ENCODE measurements at regions not wholly inside any gene's neighbourhood (a gene's known extent, or its start where the extent isn't known, plus 50 kb on each side); places are given as distances from the start of the nearest gene placed in this dataset.

DNA sequence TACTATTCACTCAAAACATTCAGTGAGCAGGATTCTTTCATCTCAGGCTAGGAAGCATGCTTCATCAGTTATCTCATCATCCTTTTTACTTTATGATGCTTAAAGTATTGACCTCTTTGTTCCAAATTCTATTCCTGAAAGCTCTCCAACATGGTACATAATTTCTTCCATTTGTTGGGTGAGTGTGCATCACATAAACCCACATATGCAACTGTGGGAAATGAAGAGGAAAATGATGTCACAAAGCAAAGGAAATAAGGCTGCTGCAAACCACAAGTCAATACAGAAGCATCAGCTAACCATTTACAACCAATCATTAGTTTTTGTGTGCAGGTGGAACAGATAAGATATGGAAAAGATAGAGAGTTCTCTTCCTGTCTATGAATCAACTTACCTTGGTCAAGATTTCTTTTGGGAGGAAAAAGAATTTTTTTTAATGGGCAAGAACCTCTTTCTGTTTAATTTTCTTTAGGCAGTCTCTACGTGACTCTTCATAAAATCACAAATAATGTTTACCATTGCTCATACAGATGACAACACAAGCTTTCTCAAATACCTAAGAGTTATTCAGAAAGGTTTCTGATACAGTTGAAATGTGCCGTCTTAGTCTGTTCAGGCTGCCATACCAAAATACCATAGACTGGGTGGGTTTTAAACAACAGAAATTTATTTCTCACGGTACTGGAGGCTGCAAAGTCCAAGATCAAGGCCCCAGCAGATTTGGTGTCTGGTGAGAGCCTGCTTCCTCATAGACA is 259.9 kb downstream of the ADGRG6 start:
- DNase-seq (ENCODE audit: low read depth, low spot score): no peak

DNA sequence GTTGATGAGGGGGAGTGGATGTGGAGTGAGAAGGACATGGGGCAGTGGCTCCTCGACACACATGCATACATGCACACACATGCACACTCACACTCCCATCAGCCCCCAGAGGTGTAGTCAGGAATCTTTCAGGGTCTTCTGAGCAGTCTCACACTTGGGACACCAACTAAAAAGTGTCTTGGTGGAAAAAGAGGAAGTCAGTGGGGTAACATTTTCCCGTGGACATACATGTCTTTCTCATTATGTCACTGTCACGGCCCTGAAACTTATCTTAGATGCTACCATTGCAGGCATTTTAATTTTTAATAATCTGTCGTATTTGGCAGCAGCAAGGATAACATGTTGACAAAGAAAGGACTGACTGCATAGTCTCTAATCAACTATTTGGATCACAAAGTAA is 261.1 kb downstream of the ADGRG6 start:
- DNase-seq (ENCODE audit: low read depth, low spot score): no peak

DNA sequence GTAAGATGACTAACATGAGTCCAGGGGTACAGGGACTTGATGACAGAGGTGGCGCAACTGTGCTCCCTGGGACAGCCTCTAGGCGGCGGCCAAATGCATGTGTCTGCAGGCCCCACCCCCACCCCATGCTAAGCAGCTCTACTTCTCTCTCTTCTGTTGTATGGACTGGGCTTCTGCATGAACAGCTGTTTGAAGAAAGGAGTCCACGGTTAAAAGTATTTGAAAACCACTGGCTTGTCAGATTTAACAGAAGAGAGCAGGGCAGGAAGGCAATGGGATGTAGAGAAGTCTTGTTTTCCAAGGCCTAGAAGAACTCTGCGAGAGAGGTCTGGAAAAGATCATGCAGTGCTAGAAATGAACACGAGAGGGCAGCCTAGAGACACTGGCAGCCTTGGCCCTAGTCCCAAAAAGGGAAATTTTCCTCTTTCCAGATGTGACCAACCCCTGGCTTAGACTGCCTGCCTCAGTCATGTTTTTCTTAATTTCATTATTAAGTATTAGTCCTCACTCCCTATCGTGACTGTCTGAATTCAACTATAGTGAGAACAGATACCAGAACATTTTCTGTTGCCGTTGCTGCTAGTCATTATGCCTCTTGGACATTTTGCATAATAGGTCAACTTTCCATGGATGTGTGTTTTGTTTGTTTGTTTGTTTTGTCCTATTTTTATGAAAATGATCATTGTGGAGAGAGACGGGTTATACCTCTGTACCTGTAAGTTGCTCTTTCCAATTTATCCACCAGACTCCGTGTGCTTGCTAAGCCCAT is 265.0 kb downstream of the ADGRG6 start:
- DNase-seq (ENCODE audit: low read depth, low spot score): peak; percentile 34

DNA sequence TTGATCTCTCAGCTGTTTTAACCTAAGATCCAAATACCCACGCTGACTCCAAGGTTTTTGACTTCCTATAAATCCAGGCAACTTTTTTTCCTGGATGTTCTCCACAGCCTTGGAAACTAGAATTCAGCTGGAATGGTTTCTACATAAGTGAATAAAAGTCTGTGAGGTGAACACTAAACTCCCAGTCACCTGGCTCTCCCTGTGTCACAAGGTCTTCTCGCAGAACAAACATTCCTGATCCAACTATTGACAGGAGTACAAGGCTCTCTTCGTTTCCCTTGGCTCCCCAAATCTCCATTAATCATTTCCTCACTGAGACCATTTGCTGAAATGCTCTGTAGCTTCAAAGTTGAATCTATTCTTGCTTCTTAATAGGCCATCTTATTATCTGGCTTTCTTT is 265.7 kb downstream of the ADGRG6 start:
- DNase-seq (ENCODE audit: low read depth, low spot score): no peak

DNA sequence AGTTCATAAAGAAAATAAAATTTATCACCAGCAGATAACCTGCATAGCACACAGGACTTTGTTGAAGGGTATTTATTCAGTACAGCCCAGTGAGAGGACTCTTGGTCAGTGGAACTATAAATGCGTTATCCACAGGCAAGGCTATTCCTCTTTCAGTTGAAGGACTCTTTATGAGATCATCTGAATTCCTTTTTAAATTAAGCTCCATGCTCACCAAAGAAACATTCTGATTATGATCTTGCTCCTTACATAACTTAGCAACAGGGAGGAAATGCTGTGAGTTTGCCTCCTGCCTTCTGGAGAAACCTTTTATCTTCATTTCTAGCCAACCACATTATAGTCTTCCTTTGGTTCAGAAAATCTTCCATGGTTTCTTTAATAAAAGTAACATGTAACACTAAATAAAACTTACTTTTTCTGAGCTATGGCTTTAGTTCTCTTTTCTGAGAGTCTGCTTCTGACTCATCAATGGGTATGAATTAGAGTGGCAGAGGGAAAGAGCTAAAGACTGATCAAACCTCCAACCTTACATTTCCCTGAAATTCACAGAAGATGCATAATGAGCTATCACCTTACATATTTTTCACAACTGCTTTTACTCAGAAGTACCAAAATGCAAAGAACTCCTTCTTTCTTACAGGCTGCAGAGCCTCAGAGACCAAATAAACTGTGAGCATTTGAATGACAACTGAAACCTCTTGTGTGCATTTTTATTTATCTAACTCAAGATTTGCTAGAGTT is 267.2 kb downstream of the ADGRG6 start:
- DNase-seq (ENCODE audit: low read depth, low spot score): no peak

DNA sequence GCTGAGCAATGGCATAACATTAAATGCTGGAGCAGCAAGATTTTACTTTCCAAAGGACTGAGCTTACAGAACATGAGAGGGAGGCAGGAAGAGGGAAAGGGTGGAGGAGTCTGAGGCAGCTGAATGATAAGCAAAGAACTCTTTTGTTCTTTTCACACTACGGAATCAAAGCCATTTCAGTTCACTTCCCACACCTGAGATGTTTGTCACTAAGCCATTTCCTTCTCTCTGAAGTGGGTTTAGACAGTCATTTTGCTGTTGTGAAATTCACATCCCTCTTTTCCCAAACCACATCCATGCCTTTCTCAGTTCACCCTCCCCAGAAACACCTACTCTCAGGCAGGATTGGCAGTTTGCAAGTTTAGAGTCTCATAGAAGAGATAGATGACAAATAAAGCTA is 267.9 kb downstream of the ADGRG6 start:
- no peak for DNase-seq (ENCODE audit: low read depth, low spot score)

DNA sequence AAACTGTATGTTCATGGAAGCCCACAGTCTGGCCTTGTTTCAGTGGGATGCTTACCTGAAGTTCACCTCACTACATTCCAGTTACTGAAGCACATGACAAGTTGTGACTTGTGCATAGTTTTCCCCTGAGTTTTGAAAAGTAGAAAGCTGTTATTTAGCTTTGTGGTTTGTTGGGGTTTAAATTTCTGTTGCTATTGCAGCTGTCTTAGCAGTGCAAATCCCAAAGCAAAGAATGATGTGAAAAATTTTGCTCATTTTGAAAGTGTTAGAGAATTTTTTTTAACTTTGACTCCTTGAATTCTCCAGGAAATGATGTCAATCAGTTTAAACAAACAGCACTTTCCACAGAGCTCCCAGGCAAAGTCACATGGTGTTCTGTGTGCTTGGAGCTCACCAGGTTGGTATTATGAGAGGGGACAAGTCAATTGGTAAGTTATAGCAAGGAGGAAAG is 268.4 kb downstream of the ADGRG6 start:
- no peak for DNase-seq (ENCODE audit: low read depth, low spot score)

DNA sequence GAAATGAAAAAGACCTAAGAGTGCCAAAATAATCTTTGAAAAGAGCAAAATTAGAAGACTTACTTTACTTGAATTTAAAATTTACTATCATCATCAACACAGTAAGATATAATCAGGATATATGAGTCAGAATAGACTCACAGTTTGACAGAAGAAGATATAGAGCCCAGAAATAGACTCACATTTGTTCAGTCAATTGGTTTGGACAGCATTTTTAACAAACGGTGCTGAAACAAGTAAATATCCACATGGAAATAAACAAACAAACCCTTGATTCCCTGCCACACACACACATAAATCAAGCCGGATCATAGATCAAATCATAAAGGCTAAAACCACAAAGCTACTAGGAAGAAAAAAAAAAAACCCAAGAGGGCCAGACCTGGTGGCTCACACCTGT is 291.1 kb downstream of the ADGRG6 start:
- no peak for DNase-seq (ENCODE audit: low read depth, low spot score)

DNA sequence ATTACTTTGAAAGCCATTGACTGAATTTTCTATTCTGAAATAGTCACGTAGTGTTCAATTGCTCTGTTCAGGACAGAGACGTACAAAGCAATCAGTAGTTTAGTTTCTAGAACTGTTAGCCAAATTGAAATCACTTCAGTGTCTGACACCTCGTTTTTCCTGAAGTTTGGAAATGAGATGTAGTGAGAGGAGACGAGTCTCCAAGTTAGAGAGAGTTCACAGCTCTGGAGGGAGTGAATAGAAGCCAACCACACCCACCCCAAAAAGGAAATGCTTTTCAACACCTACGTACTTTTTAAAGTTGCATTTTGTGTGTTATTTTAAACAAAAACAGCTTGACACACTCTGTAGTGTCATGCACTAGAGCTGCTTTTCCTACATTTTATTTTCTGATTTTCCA is 296.0 kb downstream of the ADGRG6 start:
- DNase-seq (ENCODE audit: low read depth, low spot score): no peak

DNA sequence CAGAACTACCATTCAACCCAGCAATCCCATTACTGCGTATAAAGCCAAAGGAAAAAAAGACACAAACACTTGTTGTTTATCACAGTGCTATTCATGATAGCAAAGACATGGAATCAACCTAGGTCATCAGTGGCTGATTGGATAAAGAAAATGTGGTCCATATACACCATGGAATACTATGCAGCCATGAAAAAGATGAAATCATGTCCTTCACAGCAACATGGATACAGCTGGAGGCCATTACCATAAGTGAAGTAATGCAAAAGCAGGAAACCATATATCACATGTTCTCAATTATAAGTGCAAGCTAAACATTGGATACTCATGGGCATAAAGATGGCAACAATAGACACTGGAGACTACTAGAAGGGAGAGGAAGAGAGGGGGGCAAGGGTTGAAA is 299.6 kb downstream of the ADGRG6 start:
- no peak for DNase-seq (ENCODE audit: low read depth, low spot score)

DNA sequence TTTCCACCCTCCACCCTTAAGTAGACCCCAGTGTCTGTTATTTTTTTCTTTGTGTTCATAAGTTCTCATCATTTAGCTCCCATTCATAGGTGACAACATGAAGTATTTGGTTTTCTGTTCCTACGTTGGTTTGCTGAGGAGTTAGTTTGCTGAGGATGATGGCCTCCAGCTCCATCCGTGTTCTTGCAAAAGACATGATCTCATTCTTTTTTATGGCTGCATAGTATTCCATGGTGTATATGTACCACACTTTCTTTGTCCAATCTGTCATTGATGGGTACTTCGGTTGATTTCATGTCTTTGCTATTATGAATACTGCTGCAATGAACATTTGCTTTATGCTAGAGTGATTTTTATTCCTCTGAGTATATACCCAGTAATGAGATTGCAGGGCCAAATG is 301.2 kb downstream of the ADGRG6 start:
- DNase-seq (ENCODE audit: low read depth, low spot score): no peak

DNA sequence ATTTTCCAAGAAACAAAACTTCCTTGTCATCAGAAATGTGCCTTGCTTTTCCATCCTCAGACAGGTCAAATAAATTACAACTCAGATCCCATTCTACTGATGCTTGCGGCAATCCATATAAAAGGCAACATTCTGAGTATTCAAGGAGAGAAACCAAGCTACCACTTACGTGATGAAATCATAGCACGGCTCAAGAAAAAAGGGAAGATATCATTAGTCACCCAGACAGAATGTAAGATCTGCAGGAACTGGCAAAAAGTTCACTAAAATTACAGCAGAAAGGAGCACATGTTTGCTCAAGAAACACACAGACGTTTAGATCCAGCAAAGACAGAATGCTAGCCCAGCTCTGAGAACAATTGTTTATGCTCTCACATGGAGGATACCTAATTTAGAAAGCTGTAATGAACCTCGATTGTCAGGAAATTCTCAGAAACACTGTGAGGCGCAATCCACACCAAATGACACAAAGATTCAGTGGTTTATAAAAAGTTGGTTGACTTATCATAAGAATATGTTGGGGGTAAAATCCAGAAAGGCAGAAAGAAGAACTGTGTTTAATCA is 304.2 kb downstream of the ADGRG6 start:
- DNase-seq (ENCODE audit: low read depth, low spot score): no peak

DNA sequence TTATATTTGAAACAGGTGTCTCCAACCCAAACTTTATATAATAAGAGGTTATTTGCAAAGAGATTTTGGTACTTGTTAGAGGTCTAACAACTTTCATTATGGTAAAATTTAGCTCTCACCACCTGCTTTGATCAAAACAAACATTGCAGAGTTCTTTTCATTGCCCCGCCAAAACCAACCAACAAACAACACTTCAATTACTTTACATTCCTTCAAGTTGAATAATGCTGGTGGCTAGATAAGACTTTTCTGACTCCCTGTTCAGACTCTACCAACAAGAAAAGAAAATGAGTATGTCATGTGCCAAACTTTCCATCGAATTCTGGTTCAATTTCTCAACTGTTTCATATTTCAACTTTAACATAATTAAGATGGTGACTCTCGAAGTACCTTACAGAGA is 311.1 kb downstream of the ADGRG6 start:
- no peak for DNase-seq (ENCODE audit: low read depth, low spot score)

DNA sequence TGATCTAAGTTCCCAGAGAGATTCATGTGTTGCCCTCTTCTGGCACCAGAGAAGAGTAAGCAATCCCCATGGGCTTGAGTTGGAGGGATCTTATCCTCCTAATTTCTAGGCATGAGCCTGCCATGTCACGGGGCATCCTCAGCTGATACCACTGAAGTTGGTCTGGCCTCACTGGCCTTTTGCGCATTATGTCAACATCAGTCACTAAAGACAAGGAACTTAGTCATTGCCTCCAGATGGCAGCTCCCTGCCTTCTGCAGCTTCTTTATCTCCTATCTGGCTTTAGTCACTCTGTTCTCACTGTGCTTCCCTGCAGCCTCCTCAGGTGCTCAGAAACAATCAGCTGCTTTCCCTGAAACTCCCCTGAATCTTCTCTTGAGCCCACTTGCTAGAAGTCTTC is 312.2 kb downstream of the ADGRG6 start:
- DNase-seq (ENCODE audit: low read depth, low spot score): no peak

DNA sequence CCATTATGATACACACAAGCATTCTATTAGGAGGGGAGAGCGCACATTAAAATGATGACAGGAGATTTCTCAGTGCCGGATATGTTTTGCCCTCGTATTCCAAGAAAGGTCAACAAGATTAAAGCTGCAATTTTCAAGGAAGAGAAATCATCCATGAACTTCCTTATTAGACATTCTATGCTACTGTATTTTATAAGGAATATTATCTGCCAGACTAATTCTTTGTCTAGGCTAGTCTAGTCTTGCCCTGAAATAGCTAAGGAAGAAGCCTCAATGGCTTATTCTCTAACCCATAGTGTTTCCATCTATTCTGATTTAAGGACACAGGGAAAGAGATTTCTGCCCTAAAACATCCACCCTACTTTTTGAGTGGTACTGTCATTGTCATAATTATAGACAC is 315.4 kb downstream of the ADGRG6 start:
- DNase-seq (ENCODE audit: low read depth, low spot score): no peak

DNA sequence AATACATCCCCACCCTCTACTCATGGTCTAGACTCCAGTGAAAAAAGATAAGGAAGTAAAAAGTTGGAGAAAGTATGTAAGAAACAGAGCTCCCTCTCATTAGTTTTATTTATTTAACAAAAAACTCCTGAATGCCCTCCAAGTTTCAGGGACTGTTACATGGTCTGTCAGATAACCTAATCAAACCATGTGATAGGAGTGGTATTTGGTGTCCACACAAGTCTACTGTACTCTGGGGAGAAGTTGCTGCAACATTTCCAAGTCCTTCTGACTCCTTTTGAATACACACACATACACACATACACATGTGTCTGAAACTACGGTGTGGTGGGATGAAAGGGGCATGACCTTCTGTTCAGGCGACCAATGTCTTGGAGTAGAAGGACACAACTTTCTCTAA is 320.0 kb downstream of the ADGRG6 start:
- DNase-seq (ENCODE audit: low read depth, low spot score): no peak

DNA sequence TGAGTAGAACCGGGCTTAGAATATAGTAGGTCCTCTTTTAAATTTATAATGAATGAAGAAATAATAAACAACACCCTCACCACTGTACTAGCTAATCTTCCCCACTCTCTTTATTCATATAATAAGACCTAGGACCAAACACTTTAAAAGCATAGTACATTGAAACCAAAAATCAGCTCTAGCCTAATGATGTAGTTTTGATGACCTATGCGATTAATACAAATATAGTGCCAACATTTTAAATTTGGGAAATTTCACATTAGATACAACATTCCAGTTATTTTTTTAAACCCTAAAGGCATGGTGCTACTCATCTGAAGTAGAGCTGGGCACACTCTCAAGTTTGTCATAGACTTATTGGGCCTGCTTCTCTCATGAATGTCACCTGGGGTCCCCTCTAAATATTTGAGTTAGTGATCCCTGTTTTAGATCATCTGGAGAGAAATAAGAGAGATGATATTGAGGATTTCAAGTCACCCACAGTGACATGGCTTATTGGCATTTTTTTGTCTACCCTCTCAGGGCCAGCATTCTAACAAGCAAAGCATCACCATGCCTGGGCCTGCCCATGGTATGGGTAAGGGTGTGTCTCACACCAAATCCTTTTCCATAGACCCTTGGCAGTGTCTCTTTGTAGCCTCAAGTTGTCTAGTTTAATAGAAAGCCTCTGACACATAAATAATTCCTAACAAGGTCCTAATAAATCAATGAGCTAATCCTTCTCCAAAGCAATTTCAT is 319.8 kb downstream of the HIVEP2 start:
- no peak for DNase-seq (ENCODE audit: low read depth, low spot score)

DNA sequence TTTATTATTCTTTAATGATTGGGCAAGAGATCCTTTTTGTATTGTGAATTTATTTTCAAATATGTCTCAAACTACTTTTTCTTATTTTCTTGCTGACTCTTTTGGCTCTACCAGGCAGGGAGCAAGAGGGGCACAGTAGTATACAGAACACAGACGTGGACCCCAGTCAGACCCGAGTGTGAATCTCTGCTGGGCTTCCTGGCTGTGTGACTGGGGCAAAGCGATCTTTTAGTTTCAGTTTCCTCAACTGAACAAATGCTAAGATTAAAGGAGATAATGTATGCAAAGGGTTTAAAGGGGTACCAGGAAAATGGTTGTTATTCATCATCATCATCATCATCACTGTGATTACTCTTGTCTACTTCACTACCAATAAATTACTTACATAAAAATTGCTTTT is 317.5 kb downstream of the HIVEP2 start:
- no peak for DNase-seq (ENCODE audit: low read depth, low spot score)

DNA sequence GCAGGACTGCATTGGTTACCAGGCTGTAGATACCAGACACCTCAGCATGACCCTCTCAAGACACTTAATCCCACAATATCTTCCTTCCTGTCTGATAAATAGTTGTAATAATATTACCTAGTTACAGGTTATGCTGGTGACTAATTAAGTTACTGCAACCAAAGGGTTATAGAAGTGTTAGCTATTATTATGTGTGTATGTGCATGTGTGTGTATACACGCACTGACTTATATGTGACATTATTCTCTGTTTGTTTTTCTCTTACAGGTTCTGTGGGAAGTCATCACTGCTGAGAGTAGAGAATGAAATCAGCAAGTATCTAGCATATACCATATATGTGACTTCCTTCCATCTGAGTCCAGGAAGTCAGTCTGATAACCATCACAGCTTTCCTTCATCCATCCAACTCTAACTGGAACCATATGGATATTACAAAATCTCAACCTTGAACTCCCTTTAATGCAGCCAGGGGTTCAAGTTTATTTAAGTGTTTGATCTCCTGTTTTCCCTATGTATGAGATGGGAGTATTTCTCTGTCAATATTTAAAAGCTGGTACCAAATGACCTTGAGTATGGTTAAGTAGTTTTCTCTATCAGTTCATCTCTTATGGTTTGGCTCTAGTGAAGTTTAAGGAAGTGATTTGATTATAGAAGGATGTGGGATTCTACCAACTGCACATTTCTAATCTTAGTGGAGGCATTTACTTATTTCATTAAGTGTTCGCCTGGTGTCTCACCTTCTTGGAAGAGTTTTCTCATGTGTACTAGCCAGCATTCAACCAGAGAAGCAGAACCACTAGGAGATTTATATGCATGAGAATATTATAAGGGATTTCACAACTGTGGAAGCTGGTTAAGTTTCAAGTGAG is 313.2 kb downstream of the HIVEP2 start:
- DNase-seq (ENCODE audit: low read depth, low spot score): no peak

DNA sequence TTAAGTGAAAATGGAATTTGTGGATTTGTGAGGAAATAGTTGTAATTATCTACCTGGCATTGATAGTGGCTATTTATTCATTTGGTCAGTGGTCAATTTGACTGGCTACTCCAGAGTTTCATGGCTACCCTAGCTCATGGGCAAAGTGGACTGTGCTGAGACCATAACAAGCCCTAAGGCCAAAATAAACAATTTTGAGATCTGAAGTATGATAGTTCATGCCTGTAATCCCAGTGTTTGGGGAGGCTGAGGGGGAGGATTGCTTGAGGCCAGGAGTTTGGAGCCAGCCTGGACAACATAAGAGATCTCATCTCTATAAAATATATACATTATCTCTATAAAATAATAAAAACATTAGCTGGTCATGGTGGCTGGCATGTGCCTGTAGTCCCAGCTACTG is 311.7 kb downstream of the HIVEP2 start:
- no peak for DNase-seq (ENCODE audit: low read depth, low spot score)

DNA sequence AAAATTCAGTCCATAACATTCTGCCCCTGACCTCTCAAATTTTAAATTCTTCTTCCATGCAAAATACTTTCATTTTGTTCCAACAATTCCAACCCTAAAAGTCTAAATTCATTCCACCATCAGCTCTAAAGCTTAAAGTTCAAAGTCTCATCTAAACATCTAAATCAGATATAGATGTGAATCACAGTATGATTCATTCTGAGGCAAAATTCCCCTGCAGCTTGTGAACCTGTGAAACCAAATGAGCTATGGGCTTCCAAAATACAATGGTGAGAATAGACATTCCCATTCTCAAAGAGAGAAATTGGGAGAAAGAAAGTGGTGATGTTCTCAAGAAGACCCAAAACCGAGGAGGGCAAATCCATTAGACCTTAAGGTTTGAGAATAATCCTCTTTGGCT is 309.8 kb downstream of the HIVEP2 start:
- DNase-seq (ENCODE audit: low read depth, low spot score): no peak
